ENCODE measurements at regions not wholly inside any gene's neighbourhood (a gene's known extent, or its start where the extent isn't known, plus 50 kb on each side); places are given as distances from the start of the nearest gene placed in this dataset.

DNA sequence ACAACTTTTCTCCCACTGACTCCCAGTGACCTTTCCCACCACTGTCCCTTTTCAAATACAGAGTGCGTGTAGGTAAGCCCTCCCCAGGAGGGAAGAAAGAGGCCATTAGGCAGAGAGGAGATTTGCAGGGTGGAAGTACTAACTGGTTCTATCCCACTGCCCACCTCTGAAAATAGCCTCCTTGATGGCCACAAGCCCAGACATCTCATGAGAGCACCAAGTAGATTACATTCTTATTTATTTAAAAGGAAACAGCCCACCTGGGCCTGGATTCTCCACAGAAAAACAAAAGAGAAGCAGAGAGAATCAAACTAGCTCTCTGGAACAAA is 445.3 kb downstream of the FOXO1 start:
- intact Hi-C loops (cut with micrococcal nuclease): no loop called here
- no peaks in the 10 kb centered on the region for H3K36me3 ChIP-seq (ENCODE audit: control insufficient read depth, insufficient read depth, low read length)
- FAIRE-seq (no peak), ATAC-seq (no peak), DNase-seq (ENCODE audit: extremely low read depth in 1 of 4, low spot score in 3 of 4) (no peak)
- BruUV-seq (replicated peaks): no TSS peak
- H3K79me2 ChIP-seq (ENCODE audit: control insufficient read depth, insufficient read depth, low read length): no peaks in the 10 kb centered on the region
- POLR2A ChIA-PET: no interaction called here
- H3K9me1 ChIP-seq (ENCODE audit: control insufficient read depth, insufficient read depth, low read length): no peaks in the 10 kb centered on the region
- TF ChIP-seq, protein P1, sequence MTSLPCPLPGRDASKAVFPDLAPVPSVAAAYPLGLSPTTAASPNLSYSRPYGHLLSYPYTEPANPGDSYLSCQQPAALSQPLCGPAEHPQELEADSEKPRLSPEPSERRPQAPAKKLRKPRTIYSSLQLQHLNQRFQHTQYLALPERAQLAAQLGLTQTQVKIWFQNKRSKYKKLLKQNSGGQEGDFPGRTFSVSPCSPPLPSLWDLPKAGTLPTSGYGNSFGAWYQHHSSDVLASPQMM (CRISPR knock-in tag; IDR thresholded peaks at IDR 0.05): no peak
- TF ChIP-seq RBM14 (IDR thresholded peaks at IDR 0.05; ENCODE audit: borderline replicate concordance, insufficient read depth, low read depth, low read length) (no peak), ZNF696 (CRISPR knock-in tag; conservative IDR thresholded peaks at IDR 0.05) (no peak), NFIX (CRISPR knock-in tag; IDR thresholded peaks at IDR 0.05; ENCODE audit: low read depth) (no peak), BRF1 (IDR thresholded peaks at IDR 0.05; ENCODE audit: borderline replicate concordance, extremely low read depth, insufficient read length) (no peak), TCF3 (CRISPR knock-in tag; IDR thresholded peaks at IDR 0.05) (no peak), PHF8 (IDR thresholded peaks at IDR 0.05; ENCODE audit: borderline replicate concordance, low read length) (no peak), SRF (CRISPR knock-in tag; IDR thresholded peaks at IDR 0.05) (no peak), MCM3 (IDR thresholded peaks at IDR 0.05) (no peak), MAFF (IDR thresholded peaks at IDR 0.05; ENCODE audit: low read length) (no peak), BACH1 (tag; IDR thresholded peaks at IDR 0.05) (no peak), MEF2A (IDR thresholded peaks at IDR 0.05; ENCODE audit: control insufficient read depth, low read depth, low read length) (no peak), ZNF316 (IDR thresholded peaks at IDR 0.05) (no peak), ZFPM2 (CRISPR knock-in tag; IDR thresholded peaks at IDR 0.05) (no peak)
- TF ChIP-seq, protein P2, sequence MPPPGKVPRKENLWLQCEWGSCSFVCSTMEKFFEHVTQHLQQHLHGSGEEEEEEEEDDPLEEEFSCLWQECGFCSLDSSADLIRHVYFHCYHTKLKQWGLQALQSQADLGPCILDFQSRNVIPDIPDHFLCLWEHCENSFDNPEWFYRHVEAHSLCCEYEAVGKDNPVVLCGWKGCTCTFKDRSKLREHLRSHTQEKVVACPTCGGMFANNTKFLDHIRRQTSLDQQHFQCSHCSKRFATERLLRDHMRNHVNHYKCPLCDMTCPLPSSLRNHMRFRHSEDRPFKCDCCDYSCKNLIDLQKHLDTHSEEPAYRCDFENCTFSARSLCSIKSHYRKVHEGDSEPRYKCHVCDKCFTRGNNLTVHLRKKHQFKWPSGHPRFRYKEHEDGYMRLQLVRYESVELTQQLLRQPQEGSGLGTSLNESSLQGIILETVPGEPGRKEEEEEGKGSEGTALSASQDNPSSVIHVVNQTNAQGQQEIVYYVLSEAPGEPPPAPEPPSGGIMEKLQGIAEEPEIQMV (tag; conservative IDR thresholded peaks at IDR 0.05; ENCODE audit: low read depth): no peak
- WGBS (ENCODE audit: insufficient coverage, low coverage, missing lambda C conversion rate): 0% methylated on average over 1 of the region's 1 CpG
- in situ Hi-C loops (cut with MboI): no loop called here
- H4K20me1 ChIP-seq (replicated peaks; ENCODE audit: control insufficient read depth, insufficient read depth, low read length): no peaks in the 10 kb centered on the region
- no peaks in the 10 kb centered on the region for H3K4me1 ChIP-seq (replicated peaks in 1 of 2; ENCODE audit: control insufficient read depth in 2 of 2, insufficient read depth in 2 of 2, low read length in 2 of 2)
- H3K9me3 ChIP-seq (replicated peaks; ENCODE audit: control insufficient read depth, insufficient read depth, low read depth, low read length): no peaks in the 10 kb centered on the region
- H3K27ac ChIP-seq (ENCODE audit: extremely low read depth, low read depth, low read length): no peak overlapping the region
- H2AFZ ChIP-seq (ENCODE audit: low read depth, low read length): no peak overlapping the region
- CTCF ChIA-PET (ENCODE audit: low intra/inter-chr PET ratio): no interaction called here
- peaks cover 0 to 6% of the 10 kb centered on the region in 2 experiments; a peak in 1 of 5 replicates for H3K27me3 ChIP-seq (ENCODE audit: control insufficient read depth in 2 of 2, insufficient read depth in 2 of 2, low read length in 2 of 2)
- no peak overlapping the region for H3K4me3 ChIP-seq
- H3K4me2 ChIP-seq (ENCODE audit: insufficient read depth, low read length): no peak overlapping the region
- H3K9ac ChIP-seq (ENCODE audit: insufficient read depth in 1 of 2, low read depth in 2 of 2, low read length in 2 of 2): no peak overlapping the region
